ENCODE measurements at regions not wholly inside any gene's neighbourhood (a gene's known extent, or its start where the extent isn't known, plus 50 kb on each side); places are given as distances from the start of the nearest gene placed in this dataset.

DNA sequence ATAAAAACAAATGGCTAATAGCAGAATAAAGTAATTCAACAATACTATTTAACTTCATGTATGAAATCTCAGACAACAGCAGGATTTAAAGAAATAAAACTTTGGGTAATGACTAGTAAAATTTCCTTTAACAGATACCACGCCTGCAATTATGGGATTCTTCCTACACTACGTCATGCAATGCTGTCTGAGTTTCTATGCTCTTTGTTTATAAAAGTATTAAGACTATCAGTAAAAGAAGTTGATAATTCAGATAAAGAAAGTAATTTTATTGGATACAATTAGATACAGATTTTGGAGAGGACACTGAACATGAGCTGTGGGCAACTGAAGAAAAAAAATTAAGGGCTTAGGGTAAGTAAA lies 308.4 kb upstream of the LRFN5 start:
- no peak overlapping the region for H3K9ac ChIP-seq (ENCODE audit: insufficient read length, low read depth)
- TF ChIP-seq SUZ12 (IDR thresholded peaks at IDR 0.05; ENCODE audit: extremely low read depth, insufficient read depth, insufficient read length) = no peak
- TF ChIP-seq YY1 (IDR thresholded peaks at IDR 0.05; ENCODE audit: insufficient read depth, insufficient read length) = no peak
- no peak for TF ChIP-seq ZNF274 (IDR thresholded peaks at IDR 0.05; ENCODE audit: low read depth, low read length)
- no peaks in the 10 kb centered on the region for H3K36me3 ChIP-seq (ENCODE audit: insufficient read depth, insufficient read length, low read length)
- no peak overlapping the region for H3K4me3 ChIP-seq (ENCODE audit: insufficient read length, low read depth)
- no peaks in the 10 kb centered on the region for H3K27me3 ChIP-seq (ENCODE audit: insufficient read depth, insufficient read length)
- DNase-seq (ENCODE audit: low read depth, low spot score) = no peak
- no peaks in the 10 kb centered on the region for H3K4me1 ChIP-seq (ENCODE audit: insufficient read depth, insufficient read length)
- no peaks in the 10 kb centered on the region for H3K9me3 ChIP-seq (ENCODE audit: insufficient read depth, low read length)

DNA sequence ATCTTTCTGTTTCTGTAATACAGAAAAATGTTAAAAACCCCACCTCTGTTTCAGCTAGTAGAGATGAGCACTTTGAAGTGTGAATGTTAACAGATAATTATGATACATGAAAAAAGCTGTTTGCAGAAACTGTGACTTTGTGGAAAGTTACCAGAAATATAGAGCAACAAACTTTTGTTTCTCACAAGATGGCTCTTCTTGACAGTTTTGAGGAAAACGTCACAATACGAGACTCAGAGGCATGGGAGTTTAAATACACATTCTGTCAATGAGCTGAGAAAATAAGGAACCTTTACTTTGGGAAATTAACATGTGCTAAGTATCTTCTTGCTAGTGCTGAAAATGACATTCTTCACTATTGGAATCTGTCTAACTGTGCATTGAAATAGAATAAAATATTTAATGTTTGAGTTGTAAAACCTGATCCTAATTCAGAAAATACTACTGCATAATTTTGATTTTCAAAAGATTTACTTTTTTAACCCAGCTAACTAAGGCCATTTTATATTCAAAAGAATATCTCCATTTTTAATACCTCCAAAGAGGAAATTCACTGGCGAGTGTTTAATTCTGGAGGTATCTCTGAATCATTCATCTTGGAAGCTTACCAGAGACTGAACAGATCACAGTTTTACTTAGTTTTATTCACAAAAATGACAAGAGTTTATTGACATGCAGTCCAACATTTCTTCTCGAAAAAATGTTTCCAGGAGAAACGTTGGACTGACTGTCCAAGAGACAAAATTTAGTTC lies 308.9 kb upstream of the LRFN5 start:
- DNase-seq (ENCODE audit: low read depth, low spot score) = no peak

DNA sequence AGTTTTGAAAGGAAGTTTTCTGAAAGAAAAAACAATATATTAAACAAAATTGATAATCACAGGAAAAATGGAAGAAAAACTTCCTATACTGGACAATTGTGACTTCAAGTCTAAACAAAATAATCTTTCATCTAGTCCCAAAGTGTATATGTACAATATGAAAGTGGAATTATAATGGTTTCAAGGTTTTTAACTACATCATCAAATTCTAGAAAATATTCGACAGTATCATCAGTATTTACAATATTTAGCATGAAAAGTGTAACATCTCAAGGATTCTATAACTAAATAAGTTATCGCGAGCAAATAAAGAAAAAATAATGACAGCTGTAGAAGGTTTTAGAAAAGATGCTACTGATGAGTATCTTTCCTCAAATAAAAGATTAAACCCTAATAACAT lies 310.9 kb upstream of the LRFN5 start:
- Histone ChIP-seq H3K9me3 (ENCODE audit: insufficient read depth, low read length) (no peaks in the 10 kb centered on the region), H3K36me3 (ENCODE audit: insufficient read depth, insufficient read length, low read length) (no peaks in the 10 kb centered on the region), H3K27me3 (ENCODE audit: insufficient read depth, insufficient read length) (no peaks in the 10 kb centered on the region), H3K4me1 (ENCODE audit: insufficient read depth, insufficient read length) (no peaks in the 10 kb centered on the region), H3K4me3 (ENCODE audit: insufficient read length, low read depth) (no peak overlapping the region), H3K9ac (ENCODE audit: insufficient read length, low read depth) (no peak overlapping the region)
- DNase-seq (ENCODE audit: low read depth, low spot score) = no peak
- no peak for TF ChIP-seq SUZ12 (IDR thresholded peaks at IDR 0.05; ENCODE audit: extremely low read depth, insufficient read depth, insufficient read length)

More for the DNA sequence above, 308.9 kb upstream of the LRFN5 start:
- TF ChIP-seq SUZ12 (IDR thresholded peaks at IDR 0.05; ENCODE audit: extremely low read depth, insufficient read depth, insufficient read length) = no peak
- TF ChIP-seq ZNF274 (IDR thresholded peaks at IDR 0.05; ENCODE audit: low read depth, low read length) = no peak
- no peak for TF ChIP-seq YY1 (IDR thresholded peaks at IDR 0.05; ENCODE audit: insufficient read depth, insufficient read length)
- no peak overlapping the region for H3K9ac ChIP-seq (ENCODE audit: insufficient read length, low read depth)
- H3K27me3 ChIP-seq (ENCODE audit: insufficient read depth, insufficient read length) = no peaks in the 10 kb centered on the region
- H3K36me3 ChIP-seq (ENCODE audit: insufficient read depth, insufficient read length, low read length) = no peaks in the 10 kb centered on the region
- no peaks in the 10 kb centered on the region for H3K4me1 ChIP-seq (ENCODE audit: insufficient read depth, insufficient read length)
- no peaks in the 10 kb centered on the region for H3K9me3 ChIP-seq (ENCODE audit: insufficient read depth, low read length)
- H3K4me3 ChIP-seq (ENCODE audit: insufficient read length, low read depth) = no peak overlapping the region

DNA sequence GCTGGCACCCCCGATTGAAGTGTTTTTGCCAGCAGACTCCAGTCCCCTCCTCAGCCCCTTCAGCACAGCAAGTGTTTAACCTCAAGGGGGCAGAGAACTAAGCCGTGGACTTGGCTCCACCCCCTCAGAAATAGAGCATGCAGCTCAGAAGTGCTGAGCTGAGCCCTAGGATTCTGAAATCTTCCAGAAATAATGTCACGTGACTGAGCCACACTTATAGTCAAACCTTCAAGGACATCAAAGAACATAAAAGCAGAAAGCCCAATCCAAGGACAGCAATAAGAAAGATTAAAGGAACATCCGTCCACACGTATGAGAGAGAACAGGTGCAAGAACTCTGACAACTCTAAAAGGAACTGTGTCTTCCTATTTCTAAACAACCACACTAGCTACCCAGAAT lies 317.7 kb upstream of the LRFN5 start:
- no peaks in the 10 kb centered on the region for H3K4me1 ChIP-seq (ENCODE audit: insufficient read depth, insufficient read length)
- no peak for DNase-seq (ENCODE audit: low read depth, low spot score)
- H3K27me3 ChIP-seq (ENCODE audit: insufficient read depth, insufficient read length) = no peaks in the 10 kb centered on the region
- no peaks in the 10 kb centered on the region for H3K36me3 ChIP-seq (ENCODE audit: insufficient read depth, insufficient read length, low read length)
- TF ChIP-seq YY1 (IDR thresholded peaks at IDR 0.05; ENCODE audit: insufficient read depth, insufficient read length) = no peak
- TF ChIP-seq ZNF274 (IDR thresholded peaks at IDR 0.05; ENCODE audit: low read depth, low read length) = no peak
- TF ChIP-seq SUZ12 (IDR thresholded peaks at IDR 0.05; ENCODE audit: extremely low read depth, insufficient read depth, insufficient read length) = no peak
- H3K9ac ChIP-seq (ENCODE audit: insufficient read length, low read depth) = no peak overlapping the region
- no peaks in the 10 kb centered on the region for H3K9me3 ChIP-seq (ENCODE audit: insufficient read depth, low read length)
- H3K4me3 ChIP-seq (ENCODE audit: insufficient read length, low read depth) = no peak overlapping the region

DNA sequence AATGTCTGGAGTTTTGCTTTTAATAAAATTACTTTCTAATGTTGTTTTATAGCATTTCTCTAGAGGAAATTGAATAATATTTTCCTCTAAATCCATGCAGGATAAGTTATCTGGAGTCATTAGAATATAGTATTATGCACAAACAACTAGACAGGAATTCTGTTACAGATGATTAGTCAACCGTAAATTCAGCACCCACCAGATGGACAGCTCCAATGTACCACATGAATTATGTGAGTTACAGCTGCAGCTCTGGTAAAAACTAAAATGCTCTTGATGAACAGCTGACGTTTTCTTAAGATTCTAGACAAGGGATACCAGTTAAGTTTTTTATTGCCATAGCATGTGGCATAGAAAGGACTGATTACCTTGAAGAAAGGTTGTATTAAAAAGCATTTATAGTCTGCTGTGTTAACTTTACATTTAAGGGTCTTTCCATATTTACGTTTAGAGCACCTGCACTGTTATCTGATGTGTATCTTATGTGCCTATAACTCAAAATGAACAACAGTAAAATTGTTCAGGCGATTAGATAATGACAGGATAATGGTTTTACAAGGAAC lies 321.4 kb upstream of the LRFN5 start:
- Histone ChIP-seq H3K9me3 (ENCODE audit: insufficient read depth, low read length) (no peaks in the 10 kb centered on the region), H3K27me3 (ENCODE audit: insufficient read depth, insufficient read length) (no peaks in the 10 kb centered on the region), H3K36me3 (ENCODE audit: insufficient read depth, insufficient read length, low read length) (no peaks in the 10 kb centered on the region), H3K9ac (ENCODE audit: insufficient read length, low read depth) (no peak overlapping the region), H3K4me1 (ENCODE audit: insufficient read depth, insufficient read length) (no peaks in the 10 kb centered on the region), H3K4me3 (ENCODE audit: insufficient read length, low read depth) (no peak overlapping the region)
- DNase-seq (ENCODE audit: low read depth, low spot score) = peak; percentile 2
- TF ChIP-seq ZNF274 (IDR thresholded peaks at IDR 0.05; ENCODE audit: low read depth, low read length) (no peak), SUZ12 (IDR thresholded peaks at IDR 0.05; ENCODE audit: extremely low read depth, insufficient read depth, insufficient read length) (no peak), YY1 (IDR thresholded peaks at IDR 0.05; ENCODE audit: insufficient read depth, insufficient read length) (no peak)

DNA sequence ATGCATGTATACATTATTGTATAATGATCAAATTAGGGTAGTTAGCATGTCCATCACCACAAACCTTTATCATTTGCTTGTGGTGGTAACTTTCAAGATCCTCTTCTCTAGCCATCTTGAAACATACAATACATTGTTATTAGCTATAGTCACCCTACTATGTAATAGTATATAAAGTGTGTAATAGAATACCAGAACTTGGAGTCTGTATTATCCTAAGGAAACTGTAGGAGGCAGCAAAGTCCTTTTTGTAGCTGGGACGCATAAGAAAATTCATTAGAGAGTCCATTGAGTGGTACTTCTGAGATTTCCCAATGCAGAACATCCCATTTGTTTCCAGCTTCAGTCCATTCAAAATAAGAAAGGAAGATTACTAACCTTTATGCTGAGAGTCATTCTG lies 325.9 kb upstream of the LRFN5 start:
- TF ChIP-seq ZNF274 (IDR thresholded peaks at IDR 0.05; ENCODE audit: low read depth, low read length) (no peak), SUZ12 (IDR thresholded peaks at IDR 0.05; ENCODE audit: extremely low read depth, insufficient read depth, insufficient read length) (no peak), YY1 (IDR thresholded peaks at IDR 0.05; ENCODE audit: insufficient read depth, insufficient read length) (no peak)
- Histone ChIP-seq H3K9me3 (ENCODE audit: insufficient read depth, low read length) (no peaks in the 10 kb centered on the region), H3K4me3 (ENCODE audit: insufficient read length, low read depth) (no peak overlapping the region), H3K4me1 (ENCODE audit: insufficient read depth, insufficient read length) (no peaks in the 10 kb centered on the region), H3K9ac (ENCODE audit: insufficient read length, low read depth) (no peak overlapping the region), H3K36me3 (ENCODE audit: insufficient read depth, insufficient read length, low read length) (no peaks in the 10 kb centered on the region), H3K27me3 (ENCODE audit: insufficient read depth, insufficient read length) (no peaks in the 10 kb centered on the region)
- DNase-seq (ENCODE audit: low read depth, low spot score) = peak; percentile 1

DNA sequence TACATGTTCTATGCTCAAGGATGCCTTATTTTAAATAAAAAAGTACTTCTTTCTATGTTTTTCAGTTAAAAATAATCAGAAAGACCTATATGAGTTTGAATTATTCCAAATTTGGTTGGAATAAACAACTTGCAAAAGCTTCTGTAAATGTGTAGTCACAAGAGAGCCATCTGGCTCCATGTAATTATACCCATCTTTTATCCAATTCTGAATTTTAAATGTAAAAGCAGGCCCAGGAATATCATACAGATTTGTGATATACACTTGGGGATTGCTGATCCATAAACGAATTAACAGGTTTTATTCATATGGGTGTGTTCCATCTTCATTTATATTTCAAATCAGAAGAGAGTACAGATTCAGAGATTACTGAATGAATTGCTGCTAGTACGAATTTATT lies 329.2 kb upstream of the LRFN5 start:
- DNase-seq (ENCODE audit: low read depth, low spot score) = no peak
- no peaks in the 10 kb centered on the region for H3K9me3 ChIP-seq (ENCODE audit: insufficient read depth, low read length)
- no peak overlapping the region for H3K9ac ChIP-seq (ENCODE audit: insufficient read length, low read depth)
- H3K4me1 ChIP-seq (ENCODE audit: insufficient read depth, insufficient read length) = no peaks in the 10 kb centered on the region
- H3K36me3 ChIP-seq (ENCODE audit: insufficient read depth, insufficient read length, low read length) = no peaks in the 10 kb centered on the region
- no peak for TF ChIP-seq YY1 (IDR thresholded peaks at IDR 0.05; ENCODE audit: insufficient read depth, insufficient read length)
- no peak for TF ChIP-seq SUZ12 (IDR thresholded peaks at IDR 0.05; ENCODE audit: extremely low read depth, insufficient read depth, insufficient read length)
- no peak for TF ChIP-seq ZNF274 (IDR thresholded peaks at IDR 0.05; ENCODE audit: low read depth, low read length)
- H3K27me3 ChIP-seq (ENCODE audit: insufficient read depth, insufficient read length) = no peaks in the 10 kb centered on the region
- no peak overlapping the region for H3K4me3 ChIP-seq (ENCODE audit: insufficient read length, low read depth)
